IPS-NIHi7 (cell line): ENCODE measurements at regions not wholly inside any gene's neighbourhood (a gene's known extent, or its start where the extent isn't known, plus 50 kb on each side); places are given as distances from the start of the nearest gene placed in this dataset.
"Not testable (repeated sequence)": the region's sequence is repeated elsewhere in the genome, so short reads cannot be mapped to it uniquely, and the experiment has no call there.

Experiments used
- DNase-seq: peaks from one replicate; pipeline ENCODE4 v3.0.0; 2012; ENCODE audit warnings: mixed read lengths; ENCODE audit errors: extremely low spot score

DNA sequence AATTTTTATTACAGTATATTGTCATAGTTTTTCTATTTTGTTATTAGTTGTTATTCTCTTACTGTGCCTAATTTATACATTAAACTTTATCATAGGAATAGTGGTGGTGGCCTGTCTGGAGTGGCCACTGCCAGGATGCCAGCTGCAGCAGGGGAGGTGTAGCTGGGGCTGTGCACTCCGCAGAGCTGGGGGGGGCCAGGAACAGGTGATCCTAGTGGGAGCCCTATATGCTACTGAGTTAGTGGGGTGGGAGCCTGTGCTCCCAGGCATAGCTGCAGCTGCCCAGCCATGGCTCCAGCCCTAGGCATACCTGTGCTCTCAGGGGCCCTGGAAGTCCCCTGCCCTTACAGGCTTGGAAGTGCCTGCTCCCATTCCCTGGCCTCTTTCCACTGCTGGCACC is 638.1 kb upstream of the KCNMB2 start:
- DNase-seq = no peak

DNA sequence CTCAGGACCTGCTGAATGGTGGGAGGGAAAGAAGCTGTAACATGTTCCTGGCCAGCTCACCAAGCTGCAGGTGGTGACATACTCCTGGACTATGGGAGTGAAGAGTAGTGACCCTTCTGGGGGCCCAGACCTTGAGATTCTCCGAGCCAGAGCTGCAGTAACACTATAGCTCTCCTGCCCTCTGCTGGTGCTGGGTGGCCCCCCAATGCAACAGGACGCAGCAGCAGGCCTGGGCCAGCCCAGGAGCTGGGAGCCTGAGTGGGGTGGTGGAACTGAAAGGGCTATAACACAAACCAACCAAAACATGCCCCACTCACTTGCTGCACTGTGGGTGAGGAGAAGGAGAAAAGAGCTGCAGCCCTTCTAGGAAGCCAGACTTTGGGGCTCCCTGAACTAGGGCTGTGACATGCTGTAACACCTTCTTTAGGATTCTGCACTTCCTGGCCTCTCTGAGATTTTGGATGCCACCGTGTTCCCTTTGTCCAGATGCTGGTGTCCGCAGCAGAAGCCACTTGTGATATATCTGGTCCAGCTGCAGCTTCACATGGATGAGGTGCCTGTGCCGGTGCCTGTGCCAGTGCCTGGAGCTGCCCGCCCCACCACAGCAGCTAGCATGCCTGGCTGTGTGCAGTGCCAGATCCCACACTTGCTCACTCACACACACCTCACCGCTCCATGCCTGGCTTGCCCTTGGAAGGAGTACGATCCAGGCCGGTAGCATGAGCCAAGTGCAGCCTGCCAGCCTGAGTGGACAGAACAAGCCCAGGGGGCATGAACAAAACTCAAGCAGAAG is 636.8 kb upstream of the KCNMB2 start:
- no peak for DNase-seq

DNA sequence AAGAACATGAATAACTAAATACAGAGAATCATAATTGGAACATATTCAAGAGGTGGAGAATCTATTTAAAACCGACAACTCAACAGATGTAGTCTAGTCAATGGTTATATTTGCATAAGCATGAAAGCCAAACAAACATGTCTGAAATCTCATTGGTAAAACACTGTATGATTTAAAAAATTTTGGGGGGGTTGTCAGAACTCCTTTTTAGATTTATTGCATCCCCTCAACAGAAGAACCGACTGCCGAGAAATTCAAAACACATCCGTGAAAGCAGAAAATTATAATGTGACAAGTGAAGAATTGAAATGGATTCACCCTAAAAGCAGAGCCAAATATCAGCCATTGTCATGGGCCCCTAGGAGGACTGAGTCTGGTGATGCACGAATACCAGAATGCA is 633.4 kb upstream of the KCNMB2 start:
- no peak for DNase-seq

DNA sequence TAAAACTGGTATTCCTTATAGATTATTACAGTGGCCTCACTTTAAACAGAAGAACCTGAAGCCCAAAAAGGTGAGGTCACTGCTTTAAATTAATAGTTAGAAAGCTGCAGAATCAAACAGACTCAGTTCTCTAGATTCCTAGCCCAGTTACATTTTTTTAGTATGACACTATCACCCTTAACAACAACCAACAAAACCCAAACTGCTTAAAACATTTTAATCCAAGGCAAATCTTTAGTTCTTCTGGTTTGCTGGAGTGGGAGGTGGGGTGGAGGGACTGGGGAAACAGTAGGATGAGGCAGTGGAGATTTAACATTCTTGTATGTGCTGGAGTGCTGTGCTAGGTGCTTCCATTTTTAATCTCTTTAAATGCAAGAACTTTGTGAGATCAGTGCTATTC is 631.6 kb upstream of the KCNMB2 start:
- no peak for DNase-seq

DNA sequence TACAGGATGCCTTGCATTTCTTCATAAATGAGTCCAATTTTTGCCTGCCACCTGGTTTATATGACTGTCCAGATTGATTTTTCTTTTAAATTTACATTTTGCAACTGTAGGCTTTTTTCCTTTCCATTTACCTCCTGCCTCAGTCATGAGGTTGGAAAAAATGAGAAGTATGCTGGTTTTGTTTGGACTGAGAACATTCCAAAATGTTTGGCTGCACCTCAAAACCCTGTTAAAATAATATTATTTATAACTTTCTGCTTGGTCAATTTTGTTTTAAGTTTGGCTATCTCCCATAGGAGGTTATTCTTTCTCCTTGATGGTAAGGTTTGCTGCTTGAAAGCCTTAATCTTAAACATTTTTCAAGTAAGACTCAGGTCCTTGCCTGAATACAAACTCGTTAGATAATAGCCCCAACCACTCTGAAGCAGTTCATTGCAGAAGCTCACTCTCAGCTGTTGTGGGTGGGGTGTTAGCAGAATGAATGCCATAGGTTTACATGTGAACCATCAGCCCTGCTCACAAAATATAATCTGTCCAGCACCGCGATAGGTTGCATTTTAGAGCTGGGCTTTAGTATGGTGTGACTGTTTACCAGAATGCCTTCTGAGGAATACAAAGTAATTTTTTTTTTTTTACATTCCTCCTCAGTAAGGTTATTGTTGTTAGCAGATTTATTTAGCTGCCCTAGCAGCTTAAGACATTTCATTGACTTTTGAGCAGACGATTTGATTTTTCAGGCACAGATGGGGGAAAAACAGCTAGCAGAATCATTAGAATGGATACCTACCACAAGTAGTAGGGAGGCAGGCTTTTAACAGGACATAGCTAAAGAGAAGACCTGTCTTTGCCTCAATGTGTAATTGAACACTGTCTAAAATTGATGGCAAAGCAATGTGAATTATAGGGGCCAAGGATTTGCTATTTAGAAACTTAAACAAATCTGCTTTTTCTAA is 630.8 kb upstream of the KCNMB2 start:
- DNase-seq = peak; percentile 14

DNA sequence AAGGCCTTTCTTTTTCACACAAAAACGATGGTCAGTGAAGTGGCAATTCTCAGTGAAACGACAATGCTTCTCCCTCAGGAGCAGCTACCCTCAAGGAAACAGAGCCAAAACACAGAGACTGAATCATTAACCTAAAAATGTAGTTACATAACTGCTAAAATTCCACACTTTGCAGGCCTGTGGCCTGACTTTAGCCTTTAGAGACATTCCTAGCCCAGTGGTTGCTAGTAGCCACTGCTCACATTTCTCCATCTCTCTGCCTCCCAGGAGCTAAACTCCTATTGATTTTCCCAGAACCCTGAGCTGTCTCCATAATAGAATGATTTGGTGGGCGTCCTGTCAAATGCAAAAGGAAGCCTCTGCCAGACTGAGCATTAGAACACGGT is 630.1 kb upstream of the KCNMB2 start:
- peak; percentile 43 for DNase-seq

DNA sequence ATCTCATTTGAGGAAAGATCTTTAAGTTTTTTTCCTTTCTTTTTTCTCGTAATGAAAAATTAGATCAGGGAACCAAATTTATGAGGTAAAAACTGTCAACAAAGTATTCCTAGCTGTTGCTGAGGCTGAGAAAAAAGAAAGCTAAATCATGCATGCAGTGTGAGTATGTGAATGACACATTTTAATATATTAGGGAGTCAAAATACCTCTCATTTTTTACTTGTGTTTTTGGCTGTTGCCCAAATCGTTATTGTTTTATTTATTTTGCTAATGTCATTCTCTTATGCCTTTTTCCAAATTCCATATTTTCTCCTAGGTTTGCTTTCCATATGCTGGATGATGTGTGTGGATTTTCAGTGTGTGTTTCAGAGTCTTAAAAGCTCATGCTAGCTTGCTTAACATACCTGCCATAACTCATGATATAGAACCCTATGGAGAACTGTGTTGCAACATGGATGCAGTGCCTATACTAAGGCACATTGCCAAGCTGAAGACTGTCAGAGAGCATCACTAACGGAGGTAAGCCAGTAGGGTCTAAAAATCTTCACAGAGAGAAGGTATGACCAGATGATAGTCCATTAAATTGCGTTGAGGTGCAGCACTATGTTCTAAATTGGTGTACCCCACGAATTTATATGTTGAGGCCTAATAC is 629.5 kb upstream of the KCNMB2 start:
- DNase-seq = no peak

DNA sequence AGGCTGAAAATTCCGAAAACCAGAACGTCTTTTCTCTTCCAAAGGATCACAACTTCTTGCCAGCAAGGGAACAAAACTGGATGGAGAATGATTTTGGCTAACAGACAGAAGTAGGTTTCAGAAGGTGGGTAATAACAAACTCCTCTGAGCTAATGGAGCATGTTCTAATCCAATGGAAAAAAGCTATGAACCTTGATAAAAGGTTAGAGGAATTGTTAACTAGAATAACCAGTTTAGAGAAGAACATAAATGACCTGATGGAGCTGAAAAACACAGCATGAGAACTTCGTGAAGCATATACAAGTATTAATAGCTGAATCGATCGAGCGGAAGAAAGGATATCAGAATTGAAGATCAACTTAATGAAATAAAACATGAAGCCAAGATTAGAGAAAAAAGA is 626.7 kb upstream of the KCNMB2 start:
- DNase-seq = not testable (repeated sequence)

DNA sequence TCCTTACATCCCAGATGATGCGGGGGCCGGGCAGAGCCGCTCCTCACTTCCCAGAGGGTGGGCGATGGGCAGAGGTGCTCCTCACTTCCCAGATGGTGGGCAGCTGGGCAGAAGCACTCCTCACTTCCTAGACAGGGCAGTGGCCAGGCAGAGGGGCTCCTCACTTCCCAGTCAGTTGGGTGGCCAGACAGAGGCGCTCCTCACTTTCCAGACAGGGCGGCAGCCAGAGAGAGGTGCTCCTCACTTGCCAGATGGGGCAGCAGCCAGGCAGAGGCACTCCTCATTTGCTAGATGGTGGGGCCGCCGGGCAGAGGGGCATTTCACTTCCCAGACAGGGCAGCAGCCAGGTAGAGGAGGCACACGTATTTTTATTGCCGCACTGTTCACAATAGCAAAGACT is 622.0 kb upstream of the KCNMB2 start:
- DNase-seq = no peak

DNA sequence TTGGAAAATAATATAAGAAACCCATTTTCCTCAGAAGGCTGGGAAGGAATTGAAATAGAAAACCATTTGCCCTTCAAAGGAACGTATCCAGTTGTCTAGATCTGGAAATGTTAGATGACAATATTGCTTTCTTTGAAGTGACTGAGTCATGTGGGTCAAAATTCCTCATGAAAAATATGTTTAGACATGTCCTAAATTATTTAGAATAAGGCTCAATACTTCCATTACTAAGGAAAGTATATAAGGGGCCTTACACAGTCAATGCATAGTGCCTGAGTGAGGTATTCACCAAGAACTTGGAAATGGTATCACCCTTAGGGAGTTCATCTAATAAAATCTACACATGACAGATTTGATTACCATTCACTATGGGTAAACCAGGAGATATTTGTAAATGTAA is 619.8 kb upstream of the KCNMB2 start:
- no peak for DNase-seq

DNA sequence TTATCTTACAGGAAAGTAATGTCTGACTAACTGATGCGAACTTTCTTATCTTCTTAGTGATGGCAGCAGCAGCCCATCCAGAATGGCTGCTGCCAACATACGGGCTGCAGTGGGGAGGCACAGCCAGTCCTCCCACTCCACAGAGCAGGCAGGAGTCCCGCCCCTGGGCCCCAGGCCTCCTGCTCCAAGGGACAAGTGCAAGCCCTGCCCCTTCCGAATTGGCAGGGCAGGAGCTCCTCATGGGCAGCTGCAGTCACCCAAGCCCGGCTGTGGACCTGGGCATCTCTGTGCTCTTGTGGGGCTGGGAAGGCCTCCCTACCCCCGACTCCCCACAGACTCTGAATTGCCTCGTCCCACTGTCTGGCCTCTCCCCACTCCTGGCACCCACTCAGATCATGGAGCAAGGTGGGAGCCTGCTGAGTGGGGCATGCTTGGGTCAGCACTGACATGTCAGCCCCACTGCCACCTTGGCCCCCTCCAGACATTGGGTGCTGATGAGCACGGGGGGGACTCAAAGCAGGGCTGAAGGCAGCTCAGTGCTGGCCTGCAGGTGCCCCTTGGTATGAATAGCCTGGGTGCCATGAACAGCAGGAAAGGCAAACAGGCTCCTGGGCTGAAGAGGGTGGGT is 618.9 kb upstream of the KCNMB2 start:
- no peak for DNase-seq

DNA sequence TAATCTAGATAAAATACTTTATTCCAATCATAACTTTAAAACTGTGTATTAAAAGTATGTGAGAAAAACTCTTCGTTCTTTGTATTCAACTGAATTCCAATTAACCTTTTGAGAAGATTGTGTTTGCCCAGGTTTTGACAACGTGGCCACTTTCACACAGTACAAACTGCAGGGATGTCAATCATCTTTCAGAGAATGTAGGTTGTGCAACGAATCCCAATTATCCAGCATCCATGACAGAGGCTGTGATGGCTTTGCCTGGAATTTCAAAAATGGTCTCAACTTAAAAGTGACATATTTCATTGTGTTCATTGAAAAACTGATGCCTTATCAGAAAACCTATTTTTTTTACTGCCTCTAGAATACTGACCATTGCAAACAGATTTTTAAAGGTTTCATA is 615.1 kb upstream of the KCNMB2 start:
- DNase-seq = no peak

DNA sequence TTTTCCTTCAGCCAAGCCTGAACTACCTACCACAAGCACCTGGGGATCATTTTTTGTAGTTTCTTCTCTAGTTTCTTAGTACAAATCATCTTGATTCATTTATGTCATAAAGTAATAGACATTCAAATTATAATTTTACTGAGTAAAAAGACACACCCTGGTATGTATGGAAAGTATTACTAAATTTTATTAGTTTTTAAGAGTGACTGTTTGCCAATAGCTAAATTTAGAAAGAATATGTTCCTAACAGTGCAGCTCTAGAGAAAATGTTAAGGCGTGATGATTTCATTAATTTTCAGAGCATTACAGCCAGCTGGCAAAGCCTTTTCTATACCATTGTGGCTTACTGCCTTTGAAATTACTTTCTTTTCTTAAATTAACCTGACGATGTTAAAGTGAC is 612.0 kb upstream of the KCNMB2 start:
- DNase-seq = no peak

DNA sequence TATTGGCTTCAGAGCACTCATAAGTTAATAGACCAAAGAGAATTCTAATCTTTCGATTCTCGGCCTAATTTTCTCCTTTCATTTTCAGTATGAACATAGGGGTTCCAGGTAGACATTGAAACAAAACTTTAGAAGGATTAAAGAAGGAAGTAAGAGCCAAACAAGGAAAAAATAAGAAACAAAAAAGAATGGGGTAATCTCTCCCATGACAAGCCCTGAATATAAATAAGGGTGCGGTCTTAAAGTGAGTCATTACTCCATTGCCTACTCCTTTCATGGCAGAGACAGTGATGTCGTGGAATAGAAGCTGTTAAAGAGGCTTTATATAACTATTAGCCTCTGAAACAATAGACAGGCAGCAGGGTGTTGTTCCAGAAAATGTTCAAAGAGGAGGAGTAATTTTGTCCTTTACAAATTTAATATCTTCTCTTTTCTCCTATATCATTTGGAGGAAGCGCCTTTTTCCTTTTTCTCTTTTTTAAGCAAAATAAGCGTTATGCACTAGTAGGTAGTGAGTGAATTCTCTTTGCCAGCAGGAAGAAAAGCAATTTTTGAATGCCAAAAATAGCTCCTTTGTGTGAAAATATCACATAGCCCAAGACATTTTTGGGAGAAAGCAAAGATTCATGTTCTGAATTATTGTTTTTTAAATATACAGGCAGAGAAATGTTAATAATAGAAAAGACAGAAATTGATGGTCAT is 607.9 kb upstream of the KCNMB2 start:
- DNase-seq = no peak

DNA sequence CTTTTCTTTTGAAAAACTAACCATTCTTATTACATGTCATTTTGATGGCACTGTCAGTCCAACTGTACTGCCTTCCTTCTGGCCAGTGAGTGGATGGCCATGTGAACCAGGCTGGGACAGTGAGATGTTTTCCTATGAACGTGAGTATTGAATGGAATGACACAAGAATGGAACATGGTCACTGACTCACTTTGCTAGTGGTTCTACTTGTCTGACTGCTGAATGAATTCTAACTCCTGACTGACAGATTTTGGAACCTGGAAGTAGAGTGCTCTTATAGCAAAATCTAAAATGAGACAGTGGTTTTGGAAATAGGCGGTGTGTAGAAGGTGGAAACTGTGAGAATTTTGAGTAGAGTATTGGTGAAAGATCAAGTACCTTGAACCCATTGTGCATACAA is 606.9 kb upstream of the KCNMB2 start:
- DNase-seq = no peak

DNA sequence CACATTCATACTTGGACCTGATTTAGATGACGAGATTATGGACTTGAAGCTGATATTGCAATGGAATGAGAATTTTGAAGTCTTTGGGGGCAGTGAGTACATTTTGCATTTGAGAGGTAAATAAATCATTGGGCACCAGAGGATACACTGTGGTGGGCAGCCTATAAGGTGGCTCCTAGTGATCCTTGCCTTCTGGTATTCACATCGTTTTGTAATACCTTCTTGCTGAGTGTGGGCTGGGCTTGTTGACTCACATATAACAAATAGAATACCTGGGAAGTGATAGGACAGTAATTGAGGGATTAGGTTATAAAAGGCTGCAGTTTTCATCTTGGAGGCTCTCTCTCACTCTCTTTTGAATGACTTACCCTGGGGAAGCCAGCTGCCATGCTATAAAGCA is 605.5 kb upstream of the KCNMB2 start:
- DNase-seq = no peak

DNA sequence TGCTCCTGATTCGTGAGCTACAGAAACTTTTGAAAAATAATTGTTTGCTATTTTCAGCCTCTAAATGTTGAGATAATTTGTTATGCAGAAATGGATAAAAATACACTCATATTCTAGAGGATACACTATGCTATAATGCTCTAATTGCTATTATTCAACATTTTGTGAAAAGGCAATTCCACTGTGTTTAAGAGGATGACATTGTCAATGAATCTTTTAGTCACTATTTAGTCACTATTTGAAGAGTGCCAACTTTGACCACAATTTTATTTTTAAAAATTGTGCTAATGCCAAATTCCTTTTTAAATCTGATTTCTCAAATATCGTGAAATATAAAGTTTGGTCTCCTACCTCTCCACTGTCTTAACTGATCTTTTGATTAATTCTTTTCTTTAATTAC is 604.9 kb upstream of the KCNMB2 start:
- no peak for DNase-seq

DNA sequence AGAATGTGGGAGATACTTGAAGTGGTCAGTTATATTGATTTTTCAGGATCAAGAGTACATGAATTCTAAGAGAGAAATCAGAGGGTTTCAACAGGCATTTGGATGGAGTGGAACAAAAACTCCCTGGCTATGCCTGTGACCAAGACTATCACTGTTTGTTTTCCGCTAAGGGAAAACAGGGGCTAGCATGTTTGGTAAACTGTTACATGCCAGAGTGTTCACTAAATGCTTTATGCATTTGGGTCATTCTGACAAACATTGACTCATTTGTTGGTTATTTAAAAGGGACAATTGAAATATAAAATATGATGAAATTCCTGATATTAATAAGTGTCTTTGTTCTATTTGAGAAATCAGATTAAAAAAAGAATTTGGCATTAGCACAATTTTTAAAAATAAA is 603.9 kb upstream of the KCNMB2 start:
- DNase-seq = no peak

DNA sequence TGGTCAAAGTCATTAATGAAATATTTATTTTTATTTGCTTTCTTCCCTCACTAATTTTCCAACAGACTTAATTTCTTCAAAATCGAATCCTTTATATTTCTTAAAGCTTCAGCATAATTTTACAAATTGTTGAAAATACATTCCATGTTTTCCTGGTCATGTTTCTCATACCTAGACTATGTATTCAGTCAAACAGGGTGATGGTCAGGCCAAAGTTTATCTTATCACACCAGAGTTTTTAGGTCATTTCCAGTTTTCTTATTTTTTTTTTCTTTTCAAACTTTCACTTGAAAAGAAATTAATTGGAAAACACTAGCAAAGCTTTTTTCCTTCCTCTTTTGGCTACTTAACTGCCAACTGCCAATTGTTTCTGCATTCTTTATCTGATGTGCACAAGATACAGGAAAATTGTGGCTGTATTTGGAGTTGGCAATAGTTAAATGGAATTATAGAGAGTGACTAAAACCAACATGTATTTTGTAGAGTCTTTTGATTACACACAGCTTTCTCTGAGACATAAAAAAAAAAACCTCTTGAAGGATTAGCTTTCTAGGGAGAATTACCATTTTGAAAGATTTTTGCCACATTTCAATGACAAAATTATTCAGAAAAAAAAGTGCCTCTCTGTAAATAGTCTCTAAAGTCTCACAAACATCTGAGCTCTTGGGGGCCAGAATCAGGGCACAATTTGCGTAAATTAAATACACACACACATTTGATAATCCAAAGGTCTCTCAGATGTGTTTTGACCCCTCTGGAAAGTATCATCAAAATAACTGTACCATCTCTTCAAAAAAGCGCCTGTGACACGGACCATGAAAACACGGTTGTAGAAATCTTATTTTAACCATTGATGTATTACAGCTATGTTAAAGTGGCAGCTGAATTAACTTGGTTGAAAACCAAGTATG is 603.2 kb upstream of the KCNMB2 start:
- no peak for DNase-seq
